ENCODE measurements at regions not wholly inside any gene's neighbourhood (a gene's known extent, or its start where the extent isn't known, plus 50 kb on each side); places are given as distances from the start of the nearest gene placed in this dataset.

DNA sequence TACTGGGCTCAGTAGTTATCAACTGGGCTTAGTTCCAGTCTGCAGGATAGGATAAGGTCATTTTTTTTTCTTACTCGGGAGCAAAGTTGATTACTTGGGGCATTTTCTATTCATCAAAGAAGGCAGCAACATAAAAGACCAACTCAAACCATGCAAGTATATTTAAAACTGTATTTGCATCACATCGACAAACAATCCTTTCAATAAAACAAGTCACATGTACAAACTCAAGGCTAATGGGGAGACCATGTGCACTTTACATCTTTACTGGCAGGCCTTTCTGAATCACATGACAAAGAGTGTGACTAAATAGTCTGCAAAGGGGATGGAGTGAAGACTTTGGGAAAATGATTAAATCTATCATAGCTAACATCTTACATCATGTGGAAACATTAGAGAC lies 610.4 kb upstream of the BOD1L1 start:
- Histone ChIP-seq H3K9me3 (ENCODE audit: control insufficient read depth in 4 of 4, low read length in 3 of 4) (no peaks in the 10 kb centered on the region), H3K27ac (ENCODE audit: low read depth in 1 of 2, low read length in 2 of 2) (no peak overlapping the region), H3K9ac (ENCODE audit: low read depth in 1 of 2, low read length in 2 of 2) (no peak overlapping the region), H3K27me3 (ENCODE audit: control insufficient read depth in 4 of 4, insufficient read depth in 4 of 4, low read length in 3 of 4) (no peaks in the 10 kb centered on the region), H3K4me1 (ENCODE audit: control insufficient read depth in 4 of 4, insufficient read depth in 4 of 4, low read length in 3 of 4) (no peaks in the 10 kb centered on the region), H3K36me3 (ENCODE audit: control insufficient read depth in 4 of 4, insufficient read depth in 3 of 4, low read depth in 1 of 4, low read length in 3 of 4) (no peaks in the 10 kb centered on the region), H3K4me3 (ENCODE audit: low read depth in 1 of 3, low read length in 3 of 3) (no peak overlapping the region)
- no peak for DNase-seq (ENCODE audit: low spot score)
- 80% methylated on average over 2 of the region's 2 CpGs for WGBS
- TF ChIP-seq ATF3 (IDR thresholded peaks at IDR 0.05), result no peak
- no peak for TF ChIP-seq GABPA (IDR thresholded peaks at IDR 0.05 in 1 of 2, conservative IDR thresholded peaks at IDR 0.05 in 1 of 2)

DNA sequence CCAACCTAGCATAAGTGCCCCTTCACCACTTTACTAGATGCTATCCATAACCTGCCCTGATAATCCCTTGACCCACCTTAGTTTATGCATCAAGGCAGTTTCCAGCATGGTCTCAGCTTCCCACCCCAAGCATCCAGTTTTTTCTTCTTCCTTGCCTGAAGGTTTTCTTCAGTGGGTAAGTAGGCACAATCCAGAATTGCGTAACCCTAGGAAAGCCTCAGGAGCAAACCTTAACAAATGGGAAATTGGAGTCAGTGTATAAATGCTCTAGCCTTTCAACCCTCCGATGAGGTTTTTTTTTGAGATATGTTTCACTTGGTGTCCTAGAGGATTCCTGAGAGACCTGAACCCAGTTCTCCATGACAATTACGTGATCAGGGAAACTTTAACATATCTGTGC lies 614.0 kb upstream of the BOD1L1 start:
- Histone ChIP-seq H3K4me1 (ENCODE audit: control insufficient read depth in 4 of 4, insufficient read depth in 4 of 4, low read length in 3 of 4) (no peaks in the 10 kb centered on the region), H3K36me3 (ENCODE audit: control insufficient read depth in 4 of 4, insufficient read depth in 3 of 4, low read depth in 1 of 4, low read length in 3 of 4) (no peaks in the 10 kb centered on the region), H3K9ac (ENCODE audit: low read depth in 1 of 2, low read length in 2 of 2) (no peak overlapping the region), H3K27me3 (ENCODE audit: control insufficient read depth in 4 of 4, insufficient read depth in 4 of 4, low read length in 3 of 4) (no peaks in the 10 kb centered on the region), H3K9me3 (ENCODE audit: control insufficient read depth in 4 of 4, low read length in 3 of 4) (no peaks in the 10 kb centered on the region), H3K27ac (ENCODE audit: low read depth in 1 of 2, low read length in 2 of 2) (no peak overlapping the region), H3K4me3 (ENCODE audit: low read depth in 1 of 3, low read length in 3 of 3) (no peak overlapping the region)
- DNase-seq (ENCODE audit: low spot score), result no peak
- WGBS, result 89% methylated on average over 3 of the region's 3 CpGs
- TF ChIP-seq, protein P1, sequence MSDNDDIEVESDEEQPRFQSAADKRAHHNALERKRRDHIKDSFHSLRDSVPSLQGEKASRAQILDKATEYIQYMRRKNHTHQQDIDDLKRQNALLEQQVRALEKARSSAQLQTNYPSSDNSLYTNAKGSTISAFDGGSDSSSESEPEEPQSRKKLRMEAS (IDR thresholded peaks at IDR 0.05), result no peak
- TF ChIP-seq CTCF (IDR thresholded peaks at IDR 0.05; ENCODE audit: low read depth, low read length, missing input control), result no peak
- no peak for TF ChIP-seq TAF1 (conservative IDR thresholded peaks at IDR 0.05)
- no peak for TF ChIP-seq FOXA1 (IDR thresholded peaks at IDR 0.05)
- no peak for TF ChIP-seq RXRA (IDR thresholded peaks at IDR 0.05)
- TF ChIP-seq RAD21 (IDR thresholded peaks at IDR 0.05), result no peak
- no peak for TF ChIP-seq FOXA2 (IDR thresholded peaks at IDR 0.05)
- TF ChIP-seq ATF3 (IDR thresholded peaks at IDR 0.05), result no peak
- no peak for TF ChIP-seq NR2F2 (IDR thresholded peaks at IDR 0.05)
- no peak for TF ChIP-seq YY1 (IDR thresholded peaks at IDR 0.05)
- TF ChIP-seq SP1 (IDR thresholded peaks at IDR 0.05), result no peak
- no peak for TF ChIP-seq HNF4G (IDR thresholded peaks at IDR 0.05)
- no peak for TF ChIP-seq HNF4A (conservative IDR thresholded peaks at IDR 0.05)
- TF ChIP-seq JUND (IDR thresholded peaks at IDR 0.05), result no peak
- TF ChIP-seq GABPA (IDR thresholded peaks at IDR 0.05 in 1 of 2, conservative IDR thresholded peaks at IDR 0.05 in 1 of 2), result no peak
- no peak for TF ChIP-seq ZBTB33 (IDR thresholded peaks at IDR 0.05)
- TF ChIP-seq, protein P2, sequence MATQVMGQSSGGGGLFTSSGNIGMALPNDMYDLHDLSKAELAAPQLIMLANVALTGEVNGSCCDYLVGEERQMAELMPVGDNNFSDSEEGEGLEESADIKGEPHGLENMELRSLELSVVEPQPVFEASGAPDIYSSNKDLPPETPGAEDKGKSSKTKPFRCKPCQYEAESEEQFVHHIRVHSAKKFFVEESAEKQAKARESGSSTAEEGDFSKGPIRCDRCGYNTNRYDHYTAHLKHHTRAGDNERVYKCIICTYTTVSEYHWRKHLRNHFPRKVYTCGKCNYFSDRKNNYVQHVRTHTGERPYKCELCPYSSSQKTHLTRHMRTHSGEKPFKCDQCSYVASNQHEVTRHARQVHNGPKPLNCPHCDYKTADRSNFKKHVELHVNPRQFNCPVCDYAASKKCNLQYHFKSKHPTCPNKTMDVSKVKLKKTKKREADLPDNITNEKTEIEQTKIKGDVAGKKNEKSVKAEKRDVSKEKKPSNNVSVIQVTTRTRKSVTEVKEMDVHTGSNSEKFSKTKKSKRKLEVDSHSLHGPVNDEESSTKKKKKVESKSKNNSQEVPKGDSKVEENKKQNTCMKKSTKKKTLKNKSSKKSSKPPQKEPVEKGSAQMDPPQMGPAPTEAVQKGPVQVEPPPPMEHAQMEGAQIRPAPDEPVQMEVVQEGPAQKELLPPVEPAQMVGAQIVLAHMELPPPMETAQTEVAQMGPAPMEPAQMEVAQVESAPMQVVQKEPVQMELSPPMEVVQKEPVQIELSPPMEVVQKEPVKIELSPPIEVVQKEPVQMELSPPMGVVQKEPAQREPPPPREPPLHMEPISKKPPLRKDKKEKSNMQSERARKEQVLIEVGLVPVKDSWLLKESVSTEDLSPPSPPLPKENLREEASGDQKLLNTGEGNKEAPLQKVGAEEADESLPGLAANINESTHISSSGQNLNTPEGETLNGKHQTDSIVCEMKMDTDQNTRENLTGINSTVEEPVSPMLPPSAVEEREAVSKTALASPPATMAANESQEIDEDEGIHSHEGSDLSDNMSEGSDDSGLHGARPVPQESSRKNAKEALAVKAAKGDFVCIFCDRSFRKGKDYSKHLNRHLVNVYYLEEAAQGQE (IDR thresholded peaks at IDR 0.05), result no peak
- no peak for TF ChIP-seq EGR1 (IDR thresholded peaks at IDR 0.05; ENCODE audit: low read depth in 2 of 2)

Measured in liver (tissue), 8 donors.